Motor neuron (in vitro differentiated cells): ENCODE measurements at regions not wholly inside any gene's neighbourhood (a gene's known extent, or its start where the extent isn't known, plus 50 kb on each side); places are given as distances from the start of the nearest gene placed in this dataset.
"Not testable (repeated sequence)": the region's sequence is repeated elsewhere in the genome, so short reads cannot be mapped to it uniquely, and the experiment has no call there.

Experiments used
- ATAC-seq, 8 experiments: fragments of 200-7000 bp; cut with Tn5 transposase; replicated peaks in 6 of 8; 2 replicates each; pipeline ENCODE4 v1.8.0; 2021; ENCODE audit warnings: mild to moderate bottlenecking in 8 of 8, moderate library complexity in 8 of 8
- H3K27ac ChIP-seq, 2 donors: fragments of 250-450 bp; sonication (Bioruptor Pico); 2 replicates each; pipeline ENCODE4 v1.9.0; 2021; ENCODE audit warnings: antibody characterized with exemption in 2 of 2, mild to moderate bottlenecking in 2 of 2, moderate library complexity in 1 of 2
- H3K4me1 ChIP-seq, 2 donors: fragments of 250-450 bp; sonication (Bioruptor Pico); replicated peaks in 1 of 2; 2 replicates each; pipeline ENCODE4 v1.6.1; 2021; ENCODE audit warnings: antibody characterized with exemption in 2 of 2, mild to moderate bottlenecking in 2 of 2, moderate library complexity in 1 of 2
- H3K4me3 ChIP-seq, 5 donors: fragments of 250-450 bp; sonication (Bioruptor Pico); 2 replicates each; pipeline ENCODE4 v1.9.0; 2021; ENCODE audit warnings: antibody characterized with exemption in 5 of 5, mild to moderate bottlenecking in 5 of 5, moderate library complexity in 4 of 5
- WGBS, 10 experiments: fragments of 450-650 bp; shearing (Covaris generic); methylation state at CpG; one replicate each; pipeline ENCODE4 v1.0.0; 2022; 5-methylcytosine and 5-hydroxymethylcytosine counted together
- in situ Hi-C, 9 experiments: fragments of 400-800 bp; cut with MboI; loops; one replicate each; pipeline ENCODE4 v1.15.0; 2021; ENCODE audit warnings: low sequenced_read_pairs in 9 of 9, low pct_unique_long_range_greater_than_20kb in 2 of 9; ENCODE audit not compliant: unreplicated experiment in 9 of 9

DNA sequence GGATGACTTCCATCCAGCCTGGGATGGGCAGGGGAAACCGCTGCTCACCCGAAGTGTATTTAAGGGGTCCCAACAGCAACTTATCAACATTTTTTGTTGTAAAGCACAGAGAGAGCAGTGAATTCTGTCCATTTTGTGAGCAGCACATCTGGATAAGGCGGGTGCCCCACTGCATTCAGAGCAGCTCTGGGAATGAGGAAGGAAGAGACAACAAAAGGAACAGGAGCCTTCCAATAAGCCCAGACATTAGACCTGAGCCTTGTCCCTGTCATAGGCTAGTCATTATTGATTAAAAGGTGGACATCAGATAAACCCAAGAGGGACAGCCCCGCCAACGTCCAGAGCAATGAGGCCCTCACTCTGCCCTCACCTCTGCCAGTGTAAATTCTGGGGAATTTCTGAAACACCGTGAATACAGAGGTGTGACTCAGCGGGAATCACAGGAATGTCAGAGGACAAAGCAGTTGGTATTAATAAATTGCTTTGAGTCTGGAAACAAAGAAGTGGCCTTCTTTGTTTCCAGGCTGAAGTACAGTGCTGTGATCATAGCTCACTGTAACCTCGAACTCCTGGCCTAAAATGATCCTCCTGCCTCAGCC is 78.2 kb upstream of the PLGLB2 start:
- in situ Hi-C loops, H3K4me3 ChIP-seq, H3K27ac ChIP-seq, H3K4me1 ChIP-seq, ATAC-seq: not testable (repeated sequence)
- no CpG with 5 or more reads among the region's 8 CpGs for WGBS, 10 experiments

DNA sequence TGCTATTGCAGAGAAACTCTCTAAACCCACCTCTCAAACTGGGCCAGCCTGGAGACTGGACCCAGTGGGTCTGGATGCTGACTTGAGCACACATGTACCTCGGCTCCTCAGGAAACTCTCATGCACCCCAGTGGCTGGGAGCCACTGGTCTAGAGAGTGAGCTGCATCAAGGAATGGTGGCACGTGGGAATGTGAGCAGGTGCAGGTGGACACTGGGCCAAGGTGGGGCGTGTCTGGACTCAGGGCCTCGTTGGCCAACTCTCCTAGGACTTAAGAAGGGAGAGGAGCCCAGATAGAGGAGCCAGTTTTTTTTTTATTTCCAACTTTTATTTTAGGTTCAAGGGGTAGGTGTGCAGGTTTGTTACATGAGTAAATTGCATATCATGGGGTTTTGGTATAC is 75.5 kb upstream of the PLGLB2 start:
- ATAC-seq, in situ Hi-C loops, H3K27ac ChIP-seq, H3K4me1 ChIP-seq, H3K4me3 ChIP-seq: not testable (repeated sequence)
- no CpG with 5 or more reads among the region's 4 CpGs for WGBS, 10 experiments

DNA sequence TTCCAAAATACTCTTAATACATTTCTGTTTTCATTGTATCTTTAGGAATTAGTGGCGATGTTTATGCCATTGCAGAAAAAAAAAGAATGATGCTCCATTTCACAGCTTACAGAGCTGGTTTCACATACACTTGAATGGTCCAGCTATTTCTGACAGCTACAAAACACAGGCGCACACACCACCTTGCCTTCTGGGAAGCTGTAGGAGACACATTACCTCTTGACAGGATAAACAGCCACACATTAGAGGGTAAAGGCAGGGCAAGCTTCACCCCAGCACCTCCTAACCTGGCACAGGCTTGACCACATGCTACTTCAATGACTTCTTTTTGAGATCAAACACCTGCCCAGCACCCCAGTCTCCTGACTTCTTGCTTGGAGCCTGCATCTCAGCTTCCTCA is 73.2 kb upstream of the PLGLB2 start:
- WGBS, 10 experiments, result no CpG with 5 or more reads among the region's 2 CpGs
- H3K4me1 ChIP-seq, H3K27ac ChIP-seq, ATAC-seq, H3K4me3 ChIP-seq, in situ Hi-C loops: not testable (repeated sequence)

DNA sequence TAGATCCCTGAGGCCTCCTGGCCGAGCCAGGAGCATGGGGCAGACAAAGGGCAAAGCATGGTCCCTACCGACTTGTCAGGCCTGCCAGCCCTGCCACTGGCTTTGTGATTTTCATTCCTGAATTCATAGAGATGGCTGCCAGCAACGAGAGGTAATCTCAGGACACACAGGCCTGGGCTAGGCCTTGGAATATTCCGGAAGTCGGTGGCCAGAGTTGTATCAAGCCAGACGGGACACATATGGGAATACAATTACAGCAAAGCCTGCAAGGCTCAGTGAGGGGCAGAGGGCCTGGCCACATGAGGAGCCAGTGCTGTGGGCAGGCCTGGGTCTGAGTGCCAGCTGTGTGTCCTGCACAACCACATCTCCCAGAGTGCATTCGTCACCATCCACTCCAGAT is 72.4 kb upstream of the PLGLB2 start:
- ATAC-seq, result peak in 1 of 8 experiments; percentile 50
- H3K4me3 ChIP-seq, in situ Hi-C loops, H3K4me1 ChIP-seq, H3K27ac ChIP-seq: not testable (repeated sequence)
- WGBS, 10 experiments, result no CpG with 5 or more reads among the region's 7 CpGs

DNA sequence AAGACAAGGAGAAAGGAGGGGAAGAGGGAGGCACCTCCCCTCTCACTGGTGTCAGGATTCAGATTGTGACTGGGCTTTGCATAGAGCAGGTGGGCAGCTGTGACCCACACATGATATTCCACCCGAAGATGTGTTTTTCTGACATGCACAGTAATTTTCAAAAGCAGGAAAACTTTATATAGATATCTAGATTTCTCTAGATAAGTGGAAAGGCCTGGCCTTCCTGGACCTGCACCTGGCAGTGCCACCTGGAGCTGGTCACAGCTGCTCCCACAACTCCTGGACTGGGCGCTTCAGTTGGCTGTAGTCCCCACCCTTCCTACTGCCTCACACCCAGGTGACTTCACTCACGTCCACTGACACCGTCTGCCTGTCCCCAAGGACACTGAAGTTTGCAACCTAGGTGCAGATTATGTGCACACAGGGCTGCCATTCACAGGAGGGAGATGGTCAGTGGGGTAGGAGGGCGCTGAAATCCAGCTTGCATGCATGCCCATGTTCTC is 70.4 kb upstream of the PLGLB2 start:
- H3K27ac ChIP-seq, ATAC-seq, H3K4me3 ChIP-seq, in situ Hi-C loops, H3K4me1 ChIP-seq: not testable (repeated sequence)
- WGBS, 10 experiments, result no CpG with 5 or more reads among the region's 5 CpGs

DNA sequence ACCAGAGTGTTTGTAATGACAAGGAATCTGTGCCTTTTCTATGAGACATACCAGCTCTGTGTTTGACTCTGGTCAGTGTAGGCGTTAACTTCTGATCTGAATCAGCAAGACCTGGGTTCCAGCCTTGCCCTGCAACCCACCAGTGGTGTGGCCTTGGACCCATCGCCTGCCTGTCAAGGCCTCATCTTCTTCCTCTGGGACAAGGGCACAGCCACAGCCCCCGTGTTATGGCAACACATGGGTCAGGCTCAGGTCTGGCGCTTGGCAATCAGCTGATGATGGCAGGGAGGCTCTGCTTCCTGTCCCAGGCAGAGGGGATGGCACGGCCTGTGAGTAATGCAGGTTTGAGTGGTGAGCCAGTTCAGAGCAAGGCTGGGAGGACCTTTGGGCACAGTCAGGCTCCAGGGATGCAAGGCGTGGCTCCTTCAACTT is 69.1 kb upstream of the PLGLB2 start:
- ATAC-seq, H3K4me3 ChIP-seq, H3K4me1 ChIP-seq, in situ Hi-C loops, H3K27ac ChIP-seq: not testable (repeated sequence)
- WGBS, 10 experiments, result no CpG with 5 or more reads among the region's 6 CpGs

DNA sequence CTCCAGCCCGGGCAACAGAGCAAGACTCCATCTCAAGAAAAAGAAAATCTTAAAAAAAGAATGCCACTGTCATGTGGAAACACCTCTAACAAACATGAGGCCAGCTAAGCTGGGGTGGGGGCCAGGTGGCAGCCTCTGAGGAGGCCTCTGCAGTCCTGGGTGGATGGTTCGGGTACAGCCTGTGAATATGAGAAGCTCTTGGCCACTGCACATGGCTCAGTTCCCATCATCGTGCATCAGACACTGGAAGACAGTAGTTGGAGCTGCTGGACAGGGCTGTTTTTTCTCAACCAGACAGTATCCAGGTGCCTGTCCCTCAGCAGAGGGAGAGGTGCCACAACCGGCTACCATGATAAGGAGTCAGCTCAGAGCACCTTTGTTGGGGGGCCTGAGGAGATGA is 67.9 kb upstream of the PLGLB2 start:
- ATAC-seq, in situ Hi-C loops: not testable (repeated sequence)
- WGBS, 10 experiments, result no CpG with 5 or more reads among the region's 4 CpGs

DNA sequence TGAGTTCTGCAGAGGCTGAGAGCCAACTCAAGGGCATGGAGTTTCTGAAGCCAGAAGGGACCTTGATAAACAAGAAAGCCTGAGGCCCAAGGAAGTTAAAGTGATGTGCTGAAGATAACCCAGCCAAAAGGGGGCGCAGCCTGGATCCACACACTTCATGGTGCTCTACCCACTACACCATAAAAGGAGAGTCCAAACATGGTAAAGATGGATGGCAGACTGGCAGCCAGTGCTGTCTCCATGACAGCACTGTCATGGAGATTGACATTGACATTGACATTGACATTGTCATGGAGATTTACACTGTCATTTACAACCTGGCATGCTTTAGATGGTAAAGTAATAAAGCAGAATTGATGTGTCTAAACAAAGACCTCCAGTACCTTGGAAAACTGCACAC is 67.2 kb upstream of the PLGLB2 start:
- ATAC-seq, result peak in 3 of 8 experiments; percentile 39 to 49 (median 40)
- in situ Hi-C loops, H3K4me1 ChIP-seq, H3K4me3 ChIP-seq, H3K27ac ChIP-seq: not testable (repeated sequence)
- no CpG with 5 or more reads among the region's 1 CpG for WGBS, 10 experiments

More for the DNA sequence above, 67.9 kb upstream of the PLGLB2 start:
- H3K4me1 ChIP-seq, H3K4me3 ChIP-seq, H3K27ac ChIP-seq: not testable (repeated sequence)

DNA sequence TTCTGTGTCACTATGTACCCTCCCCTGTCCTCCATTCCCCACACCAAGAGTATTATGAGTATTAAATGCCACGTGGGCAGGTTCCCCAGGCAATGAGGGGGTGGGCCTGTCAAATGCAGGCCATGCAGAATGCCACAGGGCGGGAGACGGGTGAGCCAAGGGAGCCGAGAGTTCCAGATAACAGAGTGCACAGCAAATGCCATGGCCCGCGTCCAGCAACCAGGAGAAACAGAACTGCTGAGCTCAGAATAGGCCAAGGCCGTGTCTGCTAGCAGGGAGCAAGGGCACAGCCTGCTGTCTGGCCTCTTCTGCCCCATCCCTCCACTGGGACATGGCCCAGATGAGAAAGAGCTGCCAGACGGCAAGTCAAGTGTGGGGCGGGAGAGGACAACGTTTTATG is 64.4 kb upstream of the PLGLB2 start:
- H3K27ac ChIP-seq, H3K4me3 ChIP-seq, H3K4me1 ChIP-seq, in situ Hi-C loops: not testable (repeated sequence)
- WGBS, 10 experiments, result no CpG with 5 or more reads among the region's 10 CpGs
- ATAC-seq, result peak in 6 of 8 experiments; percentile 48 to 96 (median 57)

DNA sequence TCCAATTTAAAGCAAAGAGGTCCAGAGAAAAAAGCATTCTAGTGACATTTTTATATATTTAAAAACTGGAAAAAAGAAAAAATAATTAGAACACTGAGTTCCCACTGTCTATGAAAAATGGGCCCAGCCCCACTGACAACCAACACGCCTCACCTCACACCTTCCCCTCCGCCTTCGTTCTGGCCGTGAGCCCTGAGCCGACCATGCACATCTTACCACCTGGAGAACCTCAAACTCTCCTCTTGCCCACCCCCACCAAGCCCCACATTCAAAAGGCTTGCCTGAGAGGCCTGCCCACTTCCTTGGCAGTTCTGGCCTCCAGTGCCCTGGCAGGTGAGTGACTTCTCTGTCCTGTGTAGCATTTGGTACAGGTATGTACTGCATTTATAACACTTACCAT is 63.9 kb upstream of the PLGLB2 start:
- ATAC-seq, H3K4me3 ChIP-seq, H3K4me1 ChIP-seq, in situ Hi-C loops, H3K27ac ChIP-seq: not testable (repeated sequence)
- WGBS, 10 experiments, result no CpG with 5 or more reads among the region's 5 CpGs

DNA sequence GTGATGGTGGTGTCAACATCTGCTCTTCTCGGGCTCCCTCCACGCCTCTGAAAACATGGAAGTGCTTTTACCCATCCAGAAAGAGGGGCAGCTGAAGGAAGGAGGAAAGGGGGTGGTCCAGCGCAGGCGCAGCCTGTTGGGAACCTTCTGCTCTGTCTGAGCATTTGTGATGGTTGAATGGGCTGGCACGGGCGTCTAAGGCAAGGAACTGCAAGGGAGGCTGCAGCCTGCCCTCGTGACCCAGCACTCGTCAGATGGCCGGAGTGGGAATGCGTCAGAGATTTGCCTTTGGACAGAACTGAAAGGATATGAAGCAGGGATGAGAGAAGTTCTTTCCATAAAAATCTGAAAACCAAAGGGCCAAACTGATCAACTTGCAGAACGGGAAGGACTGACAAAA is 62.3 kb upstream of the PLGLB2 start:
- H3K27ac ChIP-seq, H3K4me1 ChIP-seq, H3K4me3 ChIP-seq, in situ Hi-C loops, ATAC-seq: not testable (repeated sequence)
- no CpG with 5 or more reads among the region's 11 CpGs for WGBS, 10 experiments

DNA sequence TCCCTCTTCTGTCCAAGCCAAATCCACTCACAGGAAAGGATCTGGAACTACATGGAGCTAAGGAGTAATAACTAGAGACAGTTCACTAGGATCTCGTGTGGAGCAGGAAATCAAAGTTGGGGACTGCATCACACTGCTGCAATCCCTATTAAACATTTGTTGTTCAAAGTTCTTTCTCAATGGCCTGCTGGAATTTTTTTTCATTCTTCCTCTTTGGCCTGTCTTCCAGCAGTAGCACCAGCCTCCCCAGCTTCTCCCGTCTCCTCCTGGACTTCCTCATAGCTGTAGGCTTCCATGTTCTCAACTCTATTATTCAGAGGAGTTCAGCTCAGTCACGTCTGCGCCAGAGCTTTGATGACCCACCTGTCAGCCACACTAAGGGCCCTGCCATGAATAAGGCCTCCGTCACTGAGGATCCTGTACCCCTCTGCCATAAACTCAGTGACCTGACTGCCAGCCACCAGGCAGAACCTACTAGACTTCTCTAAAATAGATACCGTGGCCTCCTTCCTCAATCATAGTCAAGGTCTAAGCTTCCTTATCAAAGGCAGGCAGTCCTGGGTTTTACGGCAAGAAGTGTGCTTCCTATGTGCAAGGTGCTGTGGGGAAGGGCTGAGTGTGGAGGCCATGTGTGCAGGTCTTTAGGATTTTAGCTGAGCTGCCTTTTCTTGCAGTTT is 60.9 kb upstream of the PLGLB2 start:
- H3K27ac ChIP-seq, in situ Hi-C loops, ATAC-seq, H3K4me3 ChIP-seq, H3K4me1 ChIP-seq: not testable (repeated sequence)
- no CpG with 5 or more reads among the region's 7 CpGs for WGBS, 10 experiments

DNA sequence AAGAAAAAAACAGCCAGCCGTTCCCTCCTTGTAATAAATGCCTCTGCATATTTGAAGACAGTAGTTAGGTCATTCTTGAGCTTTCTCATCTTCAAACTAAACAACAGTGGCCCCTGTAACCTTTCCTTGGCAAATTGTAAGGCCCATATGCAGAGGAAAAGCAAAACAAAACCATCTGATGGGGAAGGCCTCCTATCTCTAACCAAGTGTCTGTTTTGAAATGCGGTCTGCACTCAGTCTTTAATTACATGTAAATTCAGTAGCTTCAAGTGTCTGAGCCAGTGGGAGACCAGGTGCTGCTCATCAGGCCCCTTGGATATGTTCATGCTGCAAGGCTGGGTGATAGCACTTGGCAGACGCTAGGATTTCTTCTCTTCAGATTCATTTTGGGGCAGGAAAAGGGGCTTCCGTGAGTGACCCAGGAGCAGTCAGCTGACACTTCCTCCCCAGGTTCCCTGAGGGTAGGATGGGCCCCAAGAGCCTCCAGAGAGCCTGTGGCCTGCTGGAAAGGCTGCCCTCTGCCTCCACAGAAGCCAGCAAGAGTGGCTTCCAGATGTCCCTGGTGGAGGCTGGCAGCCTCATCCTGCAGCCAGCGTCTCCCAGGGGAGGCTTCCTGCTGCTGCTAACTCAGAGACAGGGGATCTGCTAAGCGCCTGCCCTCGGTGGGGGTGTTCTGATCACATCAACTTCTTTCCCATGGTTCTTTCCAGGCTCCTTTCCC is 60.2 kb upstream of the PLGLB2 start:
- ATAC-seq, in situ Hi-C loops: not testable (repeated sequence)
- 60% methylated on average over 1 of the region's 7 CpGs; no CpG with 5 or more reads in 9 of the 10 experiments for WGBS, 10 experiments

More for the DNA sequence above, 60.2 kb upstream of the PLGLB2 start:
- not testable (repeated sequence) for H3K27ac ChIP-seq, H3K4me3 ChIP-seq, H3K4me1 ChIP-seq
